Stimulated activated CD8-positive, alpha-beta memory T cell treated with anti-CD3 and anti-CD28 coated beads, Interleukin-12 subunit alpha, Interleukin-12 subunit beta, amount 100 ng/mL, for 4 hours (primary cell): ENCODE measurements at regions not wholly inside any gene's neighbourhood (a gene's known extent, or its start where the extent isn't known, plus 50 kb on each side); places are given as distances from the start of the nearest gene placed in this dataset.

Experiments used
- DNase-seq: peaks from one replicate; pipeline ENCODE4 v3.0.0-alpha.2; 2020; ENCODE audit warnings: low read depth

- DNase-seq: no peak
Observed at GRCh38 chr9:119020730-119021333, 348.4 kb downstream of the BRINP1 start.

DNA sequence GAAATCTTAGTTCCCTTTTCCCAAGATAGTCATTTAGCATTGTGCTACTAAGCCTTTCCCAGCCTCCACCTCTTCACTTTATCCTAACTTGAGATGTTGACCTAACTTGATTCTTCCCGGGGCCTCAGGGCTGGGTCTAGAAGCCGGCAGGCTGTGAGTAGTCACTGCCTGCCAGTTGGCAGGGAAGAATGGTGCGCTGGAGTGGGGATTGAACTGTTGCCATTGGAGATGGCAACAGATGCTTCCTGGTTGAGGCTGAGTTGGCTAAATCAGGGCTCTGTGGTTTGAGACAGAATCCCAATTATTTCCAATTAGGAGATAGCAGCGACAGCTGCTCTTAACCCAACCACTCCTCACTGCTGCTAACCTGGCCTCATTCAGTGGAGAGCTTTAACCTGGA lies 343.1 kb downstream of the BRINP1 start:
- no peak for DNase-seq

GRCh38 chr9:119027901-119028699 lies 341.1 kb downstream of the BRINP1 start:
- DNase-seq: no peak

GRCh38 chr9:119029886-119030285 lies 339.3 kb downstream of the BRINP1 start:
- DNase-seq: no peak

DNA sequence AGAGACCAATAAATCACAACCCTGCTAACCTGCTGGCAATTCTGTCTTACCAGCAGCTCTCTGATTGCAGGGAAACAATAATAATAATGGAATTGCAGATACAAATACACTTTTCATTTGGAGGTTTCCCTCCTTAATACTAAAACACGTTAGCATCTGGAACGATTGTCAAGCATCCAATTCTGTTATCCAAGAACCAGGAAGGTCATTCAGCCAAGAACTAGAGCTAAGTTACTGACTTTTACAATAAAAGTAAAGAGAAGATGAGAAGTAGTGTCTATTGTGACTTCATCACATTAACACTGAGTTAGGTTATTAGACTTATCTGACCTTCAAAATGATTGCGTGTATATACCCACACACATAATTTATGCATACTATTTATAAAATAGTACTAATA lies 335.6 kb downstream of the BRINP1 start:
- no peak for DNase-seq

DNA sequence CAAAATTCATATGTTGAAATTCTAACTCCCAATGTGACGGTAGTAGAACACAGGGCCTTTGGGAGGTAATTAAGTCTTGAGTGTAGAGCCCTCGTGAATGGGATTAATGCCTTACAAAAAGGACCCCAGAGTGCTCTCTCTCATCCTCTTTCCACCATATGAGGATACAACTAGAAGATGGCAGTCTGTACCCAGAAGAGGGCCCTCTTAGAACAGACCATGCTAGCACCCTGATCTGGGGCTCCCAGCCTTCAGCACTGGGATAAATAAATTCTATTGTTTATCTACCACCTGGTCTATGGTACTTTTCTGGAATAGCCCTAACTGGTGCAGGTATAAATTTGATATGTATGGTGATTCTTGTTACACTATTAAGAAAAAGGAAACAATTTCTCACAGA lies 332.3 kb downstream of the BRINP1 start:
- no peak for DNase-seq

DNA sequence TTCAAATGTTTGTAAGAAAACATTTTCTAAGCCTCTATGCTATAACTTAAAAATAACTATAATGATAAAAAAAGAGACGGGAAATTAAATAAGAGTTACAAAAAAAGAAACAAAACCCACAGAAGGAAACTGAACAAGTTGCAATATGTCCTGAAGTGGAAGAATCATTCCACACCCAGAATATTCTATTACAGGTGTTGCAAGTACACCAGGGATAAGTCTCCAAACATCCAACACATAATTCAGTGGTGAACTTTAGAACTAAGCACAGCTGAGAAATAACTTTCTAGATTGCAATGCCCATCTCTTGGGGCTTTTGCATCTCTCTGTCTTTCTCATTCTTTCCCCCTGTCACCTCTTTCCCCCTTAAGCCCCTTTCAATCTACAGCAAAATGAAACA lies 325.2 kb downstream of the BRINP1 start:
- DNase-seq: no peak

DNA sequence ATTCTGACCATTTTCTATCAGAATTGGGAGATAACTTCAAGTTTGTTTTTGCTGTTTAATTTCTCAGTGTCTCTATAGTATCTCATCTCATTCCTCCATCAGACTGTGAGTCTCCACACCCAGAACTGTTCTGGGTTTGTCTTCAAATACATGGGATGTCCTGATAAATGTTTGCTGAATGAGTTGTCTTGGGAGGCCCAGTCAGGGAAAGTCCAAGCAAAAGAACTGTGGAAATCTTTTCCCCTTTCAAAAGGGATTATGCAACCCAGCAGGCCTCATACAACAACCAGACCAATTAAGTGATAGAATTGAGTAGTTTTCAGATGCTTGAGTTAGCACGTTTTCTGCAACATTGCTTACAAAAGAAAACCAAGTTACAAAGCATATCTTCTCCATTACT lies 324.4 kb downstream of the BRINP1 start:
- DNase-seq: no peak

- DNase-seq: no peak
Observed at GRCh38 chr9:119047513-119048307, 321.5 kb downstream of the BRINP1 start.

DNA sequence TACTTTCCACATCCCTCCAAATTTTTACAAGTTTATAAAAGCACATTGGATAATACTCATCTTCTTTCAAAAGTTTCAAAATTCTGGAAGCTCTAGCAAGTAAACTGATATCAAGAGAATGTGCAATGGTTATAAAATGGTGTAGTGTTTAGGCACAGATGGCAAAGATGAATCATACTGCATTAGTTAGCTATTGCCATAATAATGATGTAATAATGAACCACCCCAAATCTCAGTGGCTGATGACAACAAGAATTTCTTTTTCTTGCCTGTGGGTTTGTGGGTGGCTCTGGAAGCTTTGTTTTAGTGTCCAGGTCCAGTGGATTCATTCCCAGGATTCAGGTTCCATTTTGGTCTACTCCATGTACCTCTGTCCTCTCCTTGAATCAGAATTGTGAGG lies 319.0 kb downstream of the BRINP1 start:
- DNase-seq: no peak

GRCh38 chr9:119052339-119053030 lies 316.8 kb downstream of the BRINP1 start:
- no peak for DNase-seq

- DNase-seq: no peak
Observed at GRCh38 chr9:119053070-119053469, 316.2 kb downstream of the BRINP1 start.

- no peak for DNase-seq
Observed at GRCh38 chr9:119060629-119061385, 308.4 kb downstream of the BRINP1 start.

- DNase-seq: no peak
Observed at GRCh38 chr9:119071636-119072035, 297.6 kb downstream of the BRINP1 start.

GRCh38 chr9:119074017-119074416 lies 295.2 kb downstream of the BRINP1 start:
- DNase-seq: no peak

GRCh38 chr9:119078015-119078414 lies 291.2 kb downstream of the BRINP1 start:
- DNase-seq: no peak

GRCh38 chr9:119083673-119084072 lies 285.6 kb downstream of the BRINP1 start:
- DNase-seq: no peak

- DNase-seq: no peak
Observed at GRCh38 chr9:119086590-119086989, 282.6 kb downstream of the BRINP1 start.

GRCh38 chr9:119088002-119088547 lies 281.2 kb downstream of the BRINP1 start:
- DNase-seq: no peak

DNA sequence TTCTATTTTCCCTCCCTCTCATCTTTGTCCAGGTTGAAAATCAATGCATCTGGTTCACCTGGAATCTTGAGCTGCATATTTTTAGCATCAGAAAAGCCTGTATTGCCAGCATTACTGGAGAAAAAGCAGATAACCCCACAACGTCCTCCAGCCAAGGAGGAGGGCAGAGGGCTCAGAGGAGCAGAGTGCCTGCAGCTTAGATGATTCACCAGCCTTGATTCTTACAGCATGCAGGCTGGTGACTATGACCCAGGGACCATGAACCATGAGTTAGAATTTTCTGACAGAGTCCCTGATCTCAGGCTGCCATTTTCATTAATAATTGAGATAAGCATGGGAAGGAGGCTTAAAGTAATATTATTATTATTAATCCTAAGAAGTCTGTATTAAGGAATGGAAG lies 278.2 kb downstream of the BRINP1 start:
- DNase-seq: no peak

DNA sequence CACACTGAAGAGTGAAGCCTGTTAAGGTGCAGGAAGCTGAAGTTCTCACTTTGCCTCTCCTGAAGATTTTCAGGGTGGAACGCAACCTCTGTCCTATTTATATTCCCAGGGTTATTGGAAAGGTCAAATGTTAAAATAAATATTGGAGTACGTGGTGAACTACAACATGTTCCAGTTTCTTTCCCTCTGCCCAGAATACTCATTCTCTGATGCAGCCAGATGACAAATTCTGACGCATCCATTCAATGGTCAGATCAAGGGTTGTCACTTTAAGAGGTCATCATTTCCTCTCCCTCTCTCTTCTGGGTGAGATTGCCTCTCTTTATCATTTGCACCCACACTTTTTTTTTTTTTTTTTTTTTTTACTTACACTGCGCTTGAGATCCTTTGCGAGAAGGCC lies 277.1 kb downstream of the BRINP1 start:
- DNase-seq: no peak
